NCI-H748 (cell line): ENCODE measurements at regions not wholly inside any gene's neighbourhood (a gene's known extent, or its start where the extent isn't known, plus 50 kb on each side); places are given as distances from the start of the nearest gene placed in this dataset.

ENCODE experiments used
- DNase-seq: peaks from one replicate; lab custom pipeline; 2025; ENCODE audit not compliant: unreplicated experiment; lab: John Stamatoyannopoulos, UW

DNA sequence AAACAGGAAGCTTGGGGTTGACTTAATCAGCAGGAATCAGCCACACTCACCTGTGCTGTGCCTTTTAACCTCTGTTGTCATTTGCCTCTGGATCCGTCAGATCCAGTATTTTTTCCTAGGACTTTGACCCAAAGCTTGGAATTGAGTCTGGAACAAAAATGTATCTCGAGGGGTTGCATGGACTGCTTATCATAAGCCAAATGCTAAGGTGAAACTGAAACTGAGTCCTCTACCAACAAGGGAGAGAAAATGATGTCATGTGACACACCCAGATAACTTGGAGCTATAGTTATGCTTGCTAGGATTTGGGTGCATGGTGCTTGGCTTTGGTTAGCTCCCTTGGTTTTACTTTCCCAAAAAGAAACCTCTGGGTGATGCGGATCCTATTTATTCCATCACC is 2158.6 kb upstream of the PIK3C3 start:
- DNase-seq = no peak

DNA sequence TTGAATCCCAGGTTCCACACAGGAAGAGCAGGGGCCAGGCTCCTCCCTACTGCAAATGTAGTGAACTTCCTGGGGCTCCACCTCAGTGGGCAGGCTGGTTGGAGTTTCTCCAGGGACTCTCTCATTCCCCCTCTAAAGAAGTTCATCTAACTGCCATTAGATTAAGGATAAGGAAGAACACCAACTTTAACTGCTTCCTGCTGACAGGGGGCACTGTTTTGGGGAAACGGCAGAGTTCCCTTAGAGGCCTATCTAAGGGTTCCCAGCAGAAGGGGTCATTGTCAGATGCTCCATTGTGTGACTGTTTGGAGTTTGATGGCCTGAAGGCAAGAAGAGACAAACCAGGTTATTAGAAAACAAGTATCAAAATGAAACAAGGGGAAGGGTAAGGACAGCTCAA is 2159.7 kb upstream of the PIK3C3 start:
- DNase-seq = no peak

DNA sequence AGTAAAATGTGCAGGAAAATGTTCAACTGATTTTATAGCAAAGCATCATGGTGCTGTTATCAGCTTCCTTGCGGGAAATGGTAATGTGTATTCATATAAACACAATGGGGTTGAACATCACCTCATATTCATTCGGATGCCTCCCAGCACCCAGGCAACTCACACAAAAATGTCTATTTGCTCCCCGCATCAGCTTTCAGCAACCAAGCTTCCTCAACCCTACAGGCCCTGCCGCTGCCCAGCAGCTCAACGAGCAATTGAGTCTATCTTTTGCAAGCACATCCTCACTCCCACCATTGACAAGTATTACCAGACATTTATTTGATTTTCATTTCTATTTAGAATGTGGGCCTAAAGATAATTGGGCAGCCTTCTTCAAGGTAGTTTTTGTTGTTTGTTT is 2161.4 kb upstream of the PIK3C3 start:
- peak; percentile 23 for DNase-seq

GRCh38 chr18:39788383-39788782 is 2166.7 kb upstream of the PIK3C3 start:
- no peak for DNase-seq

- DNase-seq = no peak
Observed at GRCh38 chr18:39786477-39786876, 2168.6 kb upstream of the PIK3C3 start.

DNA sequence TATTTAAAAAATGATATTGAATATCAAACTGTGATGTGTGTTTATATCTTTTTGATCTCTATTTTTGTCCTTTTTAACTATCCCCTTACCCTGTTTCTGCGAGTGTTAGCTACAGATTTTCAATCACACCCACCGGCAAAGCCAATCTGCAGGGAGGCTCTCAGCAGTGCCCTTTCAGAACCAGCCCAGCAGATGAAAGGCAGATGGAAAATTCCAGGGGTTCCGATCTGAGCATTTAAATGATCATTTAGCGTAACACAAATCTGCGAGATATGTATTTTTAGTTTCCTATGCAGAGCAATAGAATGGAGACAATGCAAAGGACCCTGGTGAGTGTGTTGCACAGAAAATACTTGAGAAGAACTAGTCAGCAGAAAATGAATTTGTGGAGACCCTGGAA is 2170.5 kb upstream of the PIK3C3 start:
- DNase-seq = no peak

GRCh38 chr18:39781565-39781964 is 2173.5 kb upstream of the PIK3C3 start:
- DNase-seq = no peak

DNA sequence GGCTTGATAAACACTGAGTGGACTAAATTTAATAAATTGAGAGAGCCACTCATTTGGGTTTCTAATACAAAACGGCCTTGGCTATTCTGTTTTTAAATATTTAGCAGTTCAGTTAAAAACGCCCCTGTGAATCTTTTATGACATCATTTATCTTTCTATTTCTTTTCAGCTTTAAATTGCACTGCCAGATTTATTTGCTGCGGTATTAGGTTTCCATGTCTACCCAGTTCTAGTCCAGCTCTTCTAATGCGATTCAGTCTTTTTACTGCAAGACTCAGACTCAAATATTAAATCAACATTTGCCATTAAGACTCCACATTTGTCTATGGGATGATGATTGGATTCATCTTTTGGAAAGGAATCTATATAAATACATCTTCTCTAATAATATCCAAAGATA is 2174.3 kb upstream of the PIK3C3 start:
- DNase-seq = no peak

DNA sequence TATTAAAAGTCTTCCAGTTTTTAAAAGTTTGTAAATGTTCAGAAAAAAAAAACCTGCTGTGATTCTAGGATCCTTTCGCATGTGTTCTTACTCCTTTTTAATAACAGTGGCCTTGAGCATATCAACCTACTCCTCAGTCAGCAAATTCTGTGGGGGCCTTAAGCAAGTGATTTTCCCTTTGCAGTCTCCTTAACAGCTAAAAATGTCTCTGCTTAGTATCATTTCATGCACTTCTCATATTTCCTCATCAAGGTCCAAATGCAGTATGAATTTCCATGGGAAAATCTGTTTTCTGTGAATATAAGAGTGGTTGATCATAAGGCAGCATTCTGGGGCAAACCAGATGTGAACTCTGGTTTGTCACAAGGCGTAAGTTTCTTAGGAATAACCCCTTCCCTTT is 2175.1 kb upstream of the PIK3C3 start:
- no peak for DNase-seq

DNA sequence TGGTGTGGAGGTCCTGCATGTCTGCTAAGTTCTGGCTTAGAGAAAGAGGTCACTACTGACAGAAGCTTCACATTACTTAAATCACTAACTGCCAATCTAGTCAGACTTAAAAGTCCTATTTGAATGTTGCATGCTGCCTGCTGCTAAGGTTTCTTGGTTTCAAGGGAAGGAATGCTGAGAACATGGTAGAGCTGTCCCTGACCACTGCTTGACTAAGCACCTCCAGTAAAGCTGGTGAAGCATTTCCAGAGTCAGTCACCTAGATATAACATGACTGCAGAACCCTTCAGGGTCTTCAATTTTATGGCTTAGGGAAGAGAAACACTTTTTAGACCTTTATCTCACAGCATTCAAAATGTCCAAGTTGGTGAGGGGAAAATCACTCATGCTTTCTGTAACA is 2178.3 kb upstream of the PIK3C3 start:
- DNase-seq = no peak

GRCh38 chr18:39774957-39775598 is 2180.0 kb upstream of the PIK3C3 start:
- no peak for DNase-seq

GRCh38 chr18:39773646-39774045 is 2181.4 kb upstream of the PIK3C3 start:
- no peak for DNase-seq

- DNase-seq = no peak
Observed at GRCh38 chr18:39772155-39772919, 2182.7 kb upstream of the PIK3C3 start.

GRCh38 chr18:39770399-39770798 is 2184.6 kb upstream of the PIK3C3 start:
- DNase-seq = peak; percentile 73

GRCh38 chr18:39764873-39765272 is 2190.2 kb upstream of the PIK3C3 start:
- no peak for DNase-seq

DNA sequence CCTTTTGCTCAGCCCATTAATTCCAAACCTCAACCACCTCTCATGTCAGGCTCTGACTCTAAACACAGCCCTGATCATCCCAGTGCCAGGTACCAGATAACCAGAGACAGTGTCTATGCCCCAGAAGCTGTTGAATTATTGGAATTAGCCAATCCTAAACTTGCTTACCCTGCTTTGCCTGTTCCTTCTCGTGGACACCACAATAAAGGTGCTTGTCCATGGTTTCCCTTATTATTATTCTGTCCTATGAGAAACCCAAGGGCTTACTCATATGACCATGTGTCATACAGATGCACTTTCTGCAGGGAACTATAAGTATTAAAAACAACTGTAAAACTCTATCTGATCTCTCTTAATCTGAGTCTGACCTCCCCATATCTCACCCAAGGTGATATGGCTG is 2193.8 kb upstream of the PIK3C3 start:
- no peak for DNase-seq

DNA sequence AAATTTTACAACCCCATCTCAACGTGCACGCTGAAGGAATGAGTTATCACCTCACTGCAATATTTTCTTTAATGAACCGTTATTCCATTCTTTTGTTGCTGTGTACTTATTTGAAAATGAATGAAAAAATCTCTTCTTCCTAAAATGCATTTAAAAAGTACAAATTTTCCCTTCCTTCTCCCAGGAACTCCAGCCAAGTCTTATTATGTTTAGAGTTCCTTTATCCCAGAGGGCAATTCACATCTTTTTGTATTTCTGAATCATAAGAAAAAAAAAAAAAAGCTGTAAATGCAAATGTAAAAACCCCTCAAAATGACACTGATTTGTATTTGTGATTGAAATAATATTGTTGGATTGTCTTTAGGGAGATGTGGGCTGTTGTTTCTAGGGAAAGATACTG is 2194.3 kb upstream of the CELF4 start:
- no peak for DNase-seq

GRCh38 chr18:39753178-39753577 is 2187.6 kb upstream of the CELF4 start:
- DNase-seq = no peak

GRCh38 chr18:39752351-39752750 is 2186.8 kb upstream of the CELF4 start:
- DNase-seq = no peak

DNA sequence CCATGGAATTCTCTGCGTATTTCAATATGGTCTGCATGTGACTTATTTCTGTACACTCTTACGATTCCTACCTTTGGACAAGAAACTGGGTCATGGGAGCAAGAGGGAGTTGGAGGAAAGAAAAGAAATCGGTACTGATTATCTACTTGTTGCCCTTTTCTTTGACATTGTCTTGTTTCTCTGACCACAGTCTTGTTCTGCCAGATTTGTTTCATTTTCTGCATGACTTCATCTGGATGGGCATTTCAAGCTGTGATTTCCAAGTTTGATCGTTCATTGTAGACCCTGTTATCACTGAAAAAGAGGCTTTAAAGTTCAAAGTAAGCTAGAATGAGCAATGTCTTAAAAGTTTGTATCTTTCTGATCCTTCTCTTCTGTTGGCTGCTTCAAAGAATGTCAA is 2186.3 kb upstream of the CELF4 start:
- no peak for DNase-seq

DNA sequence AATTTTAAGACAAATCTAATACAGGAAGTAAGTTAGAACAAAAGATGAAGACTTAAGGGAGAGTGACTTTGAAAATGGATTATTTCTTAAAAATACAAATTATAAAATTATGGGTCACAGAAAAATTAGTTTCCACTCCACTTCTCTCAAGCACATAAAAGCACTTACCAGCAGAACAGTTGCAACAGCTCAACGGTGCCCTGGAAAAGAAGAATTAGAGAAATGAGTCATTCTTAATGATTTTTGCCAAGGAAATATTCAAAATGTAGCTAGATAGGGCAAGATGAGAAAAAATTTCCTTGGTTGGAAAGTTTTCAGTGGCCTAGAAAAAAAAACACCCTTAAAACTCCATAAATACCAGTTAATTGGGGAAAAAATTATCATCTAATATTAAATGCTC is 2185.6 kb upstream of the CELF4 start:
- no peak for DNase-seq

- no peak for DNase-seq
Observed at GRCh38 chr18:39749154-39749553, 2183.6 kb upstream of the CELF4 start.

GRCh38 chr18:39748727-39749126 is 2183.1 kb upstream of the CELF4 start:
- DNase-seq = no peak
